ENCODE measurements at regions not wholly inside any gene's neighbourhood (a gene's known extent, or its start where the extent isn't known, plus 50 kb on each side); places are given as distances from the start of the nearest gene placed in this dataset.

- Histone ChIP-seq H3F3A (ENCODE audit: control insufficient read depth, insufficient read depth) (no peaks in the 10 kb centered on the region), H3K9me2 (replicated peaks; ENCODE audit: control insufficient read depth, low read length) (no peaks in the 10 kb centered on the region), H3K9me3 (ENCODE audit: control insufficient read depth, insufficient read depth, low read length) (no peaks in the 10 kb centered on the region), H3K4me2 (ENCODE audit: low read length) (no peak overlapping the region), H3K27me3 (ENCODE audit: control insufficient read depth, low read length) (no peaks in the 10 kb centered on the region), H3K4me1 (ENCODE audit: control insufficient read depth, low read length) (no peaks in the 10 kb centered on the region), H4K20me1 (ENCODE audit: control insufficient read depth, insufficient read depth, low read depth, low read length) (no peaks in the 10 kb centered on the region), H3K79me2 (ENCODE audit: control insufficient read depth, low read length) (no peaks in the 10 kb centered on the region), H3K27ac (ENCODE audit: low read depth, low read length) (no peak overlapping the region), H3K36me3 (ENCODE audit: control insufficient read depth, low read length) (no peaks in the 10 kb centered on the region), H3K4me3 (ENCODE audit: low read length) (no peak overlapping the region)
- TF ChIP-seq CTCF (IDR thresholded peaks at IDR 0.05; ENCODE audit: low read depth, low read length, poor library complexity, severe bottlenecking): no peak
- no peak for TF ChIP-seq EZH2phosphoT487 (IDR thresholded peaks at IDR 0.05; ENCODE audit: borderline replicate concordance, low read length)
Observed at GRCh38 chrX:121598356-121598755, 550.9 kb downstream of the GLUD2 start.

- Histone ChIP-seq H3F3A (ENCODE audit: control insufficient read depth, insufficient read depth) (no peaks in the 10 kb centered on the region), H3K9me2 (replicated peaks; ENCODE audit: control insufficient read depth, low read length) (no peaks in the 10 kb centered on the region)
Observed at GRCh38 chrX:121635141-121635540, 587.7 kb downstream of the GLUD2 start.

GRCh38 chrX:121639781-121640180 is 592.4 kb downstream of the GLUD2 start:
- H3K79me2 ChIP-seq (ENCODE audit: control insufficient read depth, low read length): no peaks in the 10 kb centered on the region
- H4K20me1 ChIP-seq (ENCODE audit: control insufficient read depth, insufficient read depth, low read depth, low read length): no peaks in the 10 kb centered on the region
- H3K9me2 ChIP-seq (replicated peaks; ENCODE audit: control insufficient read depth, low read length): no peaks in the 10 kb centered on the region
- no peak overlapping the region for H3K4me3 ChIP-seq (ENCODE audit: low read length)
- no peaks in the 10 kb centered on the region for H3K9me3 ChIP-seq (ENCODE audit: control insufficient read depth, insufficient read depth, low read length)
- no peaks in the 10 kb centered on the region for H3F3A ChIP-seq (ENCODE audit: control insufficient read depth, insufficient read depth)
- H3K4me1 ChIP-seq (ENCODE audit: control insufficient read depth, low read length): no peaks in the 10 kb centered on the region
- H3K27me3 ChIP-seq (ENCODE audit: control insufficient read depth, low read length): no peaks in the 10 kb centered on the region
- H3K4me2 ChIP-seq (ENCODE audit: low read length): no peak overlapping the region
- TF ChIP-seq CTCF (IDR thresholded peaks at IDR 0.05; ENCODE audit: low read depth, low read length, poor library complexity, severe bottlenecking): no peak
- TF ChIP-seq EZH2phosphoT487 (IDR thresholded peaks at IDR 0.05; ENCODE audit: borderline replicate concordance, low read length): no peak
- H3K27ac ChIP-seq (ENCODE audit: low read depth, low read length): no peak overlapping the region
- no peaks in the 10 kb centered on the region for H3K36me3 ChIP-seq (ENCODE audit: control insufficient read depth, low read length)

More at GRCh38 chrX:121635141-121635540, 587.7 kb downstream of the GLUD2 start:
- Histone ChIP-seq H4K20me1 (ENCODE audit: control insufficient read depth, insufficient read depth, low read depth, low read length) (no peaks in the 10 kb centered on the region), H3K36me3 (ENCODE audit: control insufficient read depth, low read length) (no peaks in the 10 kb centered on the region), H3K4me1 (ENCODE audit: control insufficient read depth, low read length) (no peaks in the 10 kb centered on the region), H3K4me3 (ENCODE audit: low read length) (no peak overlapping the region), H3K27me3 (ENCODE audit: control insufficient read depth, low read length) (no peaks in the 10 kb centered on the region), H3K79me2 (ENCODE audit: control insufficient read depth, low read length) (no peaks in the 10 kb centered on the region), H3K9me3 (ENCODE audit: control insufficient read depth, insufficient read depth, low read length) (no peaks in the 10 kb centered on the region), H3K27ac (ENCODE audit: low read depth, low read length) (no peak overlapping the region), H3K4me2 (ENCODE audit: low read length) (no peak overlapping the region)
- TF ChIP-seq EZH2phosphoT487 (IDR thresholded peaks at IDR 0.05; ENCODE audit: borderline replicate concordance, low read length): no peak
- no peak for TF ChIP-seq CTCF (IDR thresholded peaks at IDR 0.05; ENCODE audit: low read depth, low read length, poor library complexity, severe bottlenecking)

- no peaks in the 10 kb centered on the region for H3K9me3 ChIP-seq (ENCODE audit: control insufficient read depth, insufficient read depth, low read length)
- H3K36me3 ChIP-seq (ENCODE audit: control insufficient read depth, low read length): no peaks in the 10 kb centered on the region
- no peak for TF ChIP-seq CTCF (IDR thresholded peaks at IDR 0.05; ENCODE audit: low read depth, low read length, poor library complexity, severe bottlenecking)
- TF ChIP-seq EZH2phosphoT487 (IDR thresholded peaks at IDR 0.05; ENCODE audit: borderline replicate concordance, low read length): no peak
- H3K79me2 ChIP-seq (ENCODE audit: control insufficient read depth, low read length): no peaks in the 10 kb centered on the region
- no peaks in the 10 kb centered on the region for H3K4me1 ChIP-seq (ENCODE audit: control insufficient read depth, low read length)
- no peak overlapping the region for H3K4me3 ChIP-seq (ENCODE audit: low read length)
- no peak overlapping the region for H3K27ac ChIP-seq (ENCODE audit: low read depth, low read length)
- no peaks in the 10 kb centered on the region for H3K27me3 ChIP-seq (ENCODE audit: control insufficient read depth, low read length)
- no peak overlapping the region for H3K4me2 ChIP-seq (ENCODE audit: low read length)
- H3F3A ChIP-seq (ENCODE audit: control insufficient read depth, insufficient read depth): no peaks in the 10 kb centered on the region
- H3K9me2 ChIP-seq (replicated peaks; ENCODE audit: control insufficient read depth, low read length): no peaks in the 10 kb centered on the region
- no peaks in the 10 kb centered on the region for H4K20me1 ChIP-seq (ENCODE audit: control insufficient read depth, insufficient read depth, low read depth, low read length)
Observed at GRCh38 chrX:121641560-121641959, 594.1 kb downstream of the GLUD2 start.
